K562 (cell line): ENCODE measurements at regions not wholly inside any gene's neighbourhood (a gene's known extent, or its start where the extent isn't known, plus 50 kb on each side); places are given as distances from the start of the nearest gene placed in this dataset.

Experiments used
- ATAC-seq: fragments of 200-7000 bp; cut with Tn5 transposase; 3 replicates; pipeline ENCODE4 v1.9.1; 2020; ENCODE audit warnings: moderate library complexity
- BruUV-seq: library from RNA; stranded (reverse); fragments of 400-500 nt; replicated peaks from 2 replicates; lab custom pipeline; 2021; lab: Mats Ljungman, UMichigan
- CTCF ChIA-PET: fragments of 300-600 bp; formaldehyde crosslinking; extraction: SDS; loops from one replicate; lab custom pipeline; 2021; ENCODE audit warnings: low intra/inter-chr PET ratio; lab: Yijun Ruan, JAX
- POLR2A ChIA-PET: fragments of 300-600, 350-650 bp; sonication (Branson Sonifier 250); formaldehyde crosslinking; extraction: SDS; loops from one replicate; lab custom pipeline; 2021; ENCODE audit warnings: antibody characterized with exemption, inconsistent platforms; lab: Yijun Ruan, JAX
- DNase-seq, 4 experiments: peaks; one replicate each; pipeline versions ENCODE4 v3.0.0 to v3.0.0-alpha.2; 2011 to 2018; ENCODE audit warnings: low spot score in 3 of 4, mixed read lengths in 3 of 4; ENCODE audit errors: extremely low read depth in 1 of 4
- FAIRE-seq: peaks from 2 replicates; lab custom pipeline; 2011; peaks lifted over from hg19 to GRCh38; lab: Jason Lieb, UNC
- H2AFZ ChIP-seq: 2 replicates; pipeline ENCODE4 v1.6.0; 2011; ENCODE audit warnings: low read depth, low read length, control low read depth, inconsistent platforms
- H3K27ac ChIP-seq: fragments of 200-600 bp; 3 replicates; pipeline ENCODE4 v1.8.0; 2011; ENCODE audit warnings: low read depth, mild to moderate bottlenecking, control low read depth, inconsistent platforms, low read length, moderate library complexity, mixed read lengths; ENCODE audit errors: extremely low read depth
- H3K27me3 ChIP-seq, 2 experiments: fragments of 300-600 bp in 1 of 2; 2 replicates in 1 of 2; 3 replicates in 1 of 2; pipeline versions ENCODE4 v1.6.0 to v1.8.0; 2011; ENCODE audit warnings: inconsistent platforms in 2 of 2, low read length in 2 of 2, mild to moderate bottlenecking in 1 of 2, mixed read lengths in 1 of 2, moderate library complexity in 1 of 2; ENCODE audit not compliant: control insufficient read depth in 2 of 2, insufficient read depth in 2 of 2
- H3K36me3 ChIP-seq: fragments of 300-600 bp; 3 replicates; pipeline ENCODE4 v1.8.0; 2011; ENCODE audit warnings: mild to moderate bottlenecking, low read length, inconsistent platforms; ENCODE audit not compliant: control insufficient read depth, insufficient read depth
- H3K4me1 ChIP-seq, 2 experiments: fragments of 200-600 bp in 1 of 2; replicated peaks in 1 of 2; 2 replicates in 1 of 2; 3 replicates in 1 of 2; pipeline versions ENCODE4 v1.5.1 to v1.8.0; 2011; ENCODE audit warnings: inconsistent platforms in 2 of 2, low read length in 2 of 2, mild to moderate bottlenecking in 1 of 2, mixed read lengths in 1 of 2, moderate library complexity in 1 of 2; ENCODE audit not compliant: control insufficient read depth in 2 of 2, insufficient read depth in 2 of 2
- H3K4me2 ChIP-seq: 2 replicates; pipeline ENCODE4 v1.6.1; 2011; ENCODE audit warnings: low read length, control low read depth, inconsistent platforms, mixed read lengths; ENCODE audit not compliant: insufficient read depth
- H3K4me3 ChIP-seq: fragments of 200-600 bp; sonication (generic), shearing (Covaris generic); 2 replicates; pipeline ENCODE4 v1.5.1; 2016; ENCODE audit warnings: control low read depth, inconsistent platforms
- H3K79me2 ChIP-seq: fragments of 200-600 bp; 3 replicates; pipeline ENCODE4 v1.8.0; 2011; ENCODE audit warnings: low read length, inconsistent platforms; ENCODE audit not compliant: control insufficient read depth, insufficient read depth
- H3K9ac ChIP-seq, 2 experiments: 2 replicates each; pipeline versions ENCODE4 v1.6.0 to v1.6.1; 2011; ENCODE audit warnings: low read depth in 2 of 2, low read length in 2 of 2, control low read depth in 1 of 2, inconsistent platforms in 1 of 2, mild to moderate bottlenecking in 1 of 2, mixed read lengths in 1 of 2; ENCODE audit not compliant: insufficient read depth in 1 of 2
- H3K9me1 ChIP-seq: one replicate; pipeline ENCODE4 v1.6.0; 2011; ENCODE audit warnings: inconsistent platforms, mild to moderate bottlenecking, low read length, moderate library complexity; ENCODE audit not compliant: control insufficient read depth, insufficient read depth
- H3K9me3 ChIP-seq: replicated peaks from 2 replicates; pipeline ENCODE4 v1.5.1; 2011; ENCODE audit warnings: low read depth, low read length, inconsistent platforms; ENCODE audit not compliant: control insufficient read depth, insufficient read depth
- H4K20me1 ChIP-seq: replicated peaks from 2 replicates; pipeline ENCODE4 v1.6.1; 2011; ENCODE audit warnings: low read length, inconsistent platforms, mixed read lengths; ENCODE audit not compliant: control insufficient read depth, insufficient read depth
- GTF3C2 ChIP-seq: IDR thresholded peaks from 3 replicates; pipeline ENCODE4 v1.6.1; 2011; ENCODE audit warnings: borderline replicate concordance, mild to moderate bottlenecking, moderate library complexity; ENCODE audit not compliant: insufficient read length; ENCODE audit errors: extremely low read depth
- KHSRP ChIP-seq: fragments of 450-650 bp; IDR thresholded peaks from 2 replicates; pipeline ENCODE4 v1.6.1; 2017
- MTA1 ChIP-seq: fragments of 450-650 bp; IDR thresholded peaks from 2 replicates; pipeline ENCODE4 v1.6.1; 2017; ENCODE audit warnings: borderline replicate concordance
- NCOA2 ChIP-seq, 2 experiments: fragments of 450-650 bp; IDR thresholded peaks; 2 replicates each; pipeline ENCODE4 v1.6.1; 2018; ENCODE audit warnings: mild to moderate bottlenecking in 2 of 2, moderate library complexity in 1 of 2; ENCODE audit not compliant: partially characterized antibody in 2 of 2
- PATZ1 ChIP-seq: fragments of 250-450 bp; sonication (Bioruptor Pico); IDR thresholded peaks from 2 replicates; pipeline ENCODE4 v1.5.0; 2020; ENCODE audit warnings: mild to moderate bottlenecking, borderline replicate concordance
- ZNF324 ChIP-seq: fragments of 250-450 bp; sonication (Bioruptor Pico); IDR thresholded peaks from 2 replicates; pipeline ENCODE4 v1.4.0; 2020; ENCODE audit warnings: mild to moderate bottlenecking
- ZNF586 ChIP-seq: fragments of 450-650 bp; formaldehyde crosslinking; conservative IDR thresholded peaks from 2 replicates; pipeline ENCODE4 v1.4.0; 2020; ENCODE audit warnings: mild to moderate bottlenecking, moderate library complexity
- WGBS: fragments of 100-300 bp; shearing (Covaris generic); methylation state at CpG from one replicate; pipeline ENCODE4 v1.1.6; 2016; ENCODE audit warnings: low coverage, mixed read lengths; ENCODE audit not compliant: insufficient coverage; ENCODE audit errors: missing lambda C conversion rate; 5-methylcytosine and 5-hydroxymethylcytosine counted together
- in situ Hi-C: fragments of 300-500 bp; cut with MboI; formaldehyde crosslinking; loops from 4 replicates; pipeline ENCODE4 v1.15.0; 2018; ENCODE audit warnings: inconsistent platforms, mixed read lengths
- intact Hi-C: fragments of 100-400 bp; cut with micrococcal nuclease; formaldehyde crosslinking; loops from 2 replicates; pipeline ENCODE4 v1.14.2; 2022

- 11% methylated on average over 4 of the region's 4 CpGs for WGBS
- H3K27ac ChIP-seq = no peak overlapping the region
- H3K27me3 ChIP-seq = peaks cover 28 to 47% of the 10 kb centered on the region in 2 experiments
- FAIRE-seq = no peak
- intact Hi-C loops = loop anchor here (10.0 kb wide), 2 partner anchors 60 to 140 kb away; no protein-coding TSS in a partner anchor
- H3K79me2 ChIP-seq = no peaks in the 10 kb centered on the region
- ATAC-seq = no peak
- no peaks in the 10 kb centered on the region; a peak in 2 of 5 replicates for H3K4me1 ChIP-seq
- BruUV-seq = no TSS peak
- no peak overlapping the region for H2AFZ ChIP-seq
- H3K36me3 ChIP-seq = no peaks in the 10 kb centered on the region
- ChIA-PET POLR2A (no interaction called here), CTCF (no interaction called here)
- no peak for TF ChIP-seq ZNF324 (CRISPR knock-in tag)
- TF ChIP-seq ZNF586 (CRISPR knock-in tag) = no peak
- no peak for TF ChIP-seq PATZ1 (CRISPR knock-in tag)
- no peak for TF ChIP-seq NCOA2 (IDR thresholded peaks at IDR 0.05; ENCODE audit: partially characterized antibody in 2 of 2)
- no peak for TF ChIP-seq KHSRP
- TF ChIP-seq GTF3C2 = no peak
- TF ChIP-seq MTA1 = no peak
- TF ChIP-seq, all 486 proteins: peak for 0
- Histone ChIP-seq H3K9me1 (peaks cover 2% of the 10 kb centered on the region), H3K4me3 (no peak overlapping the region), H3K4me2 (no peak overlapping the region), H3K9ac (no peak overlapping the region), H3K9me3 (no peaks in the 10 kb centered on the region; the same call in 1 of the 2 replicates), H4K20me1 (no peaks in the 10 kb centered on the region; the same call in 1 of the 2 replicates)
- DNase-seq = no peak
- in situ Hi-C loops = no loop called here
These were observed 114.9 kb upstream of the ALX4 start for GRCh38 chr11:44424841-44425240.
